ENCODE measurements at regions not wholly inside any gene's neighbourhood (a gene's known extent, or its start where the extent isn't known, plus 50 kb on each side); places are given as distances from the start of the nearest gene placed in this dataset.
"Not testable (repeated sequence)": the region's sequence is repeated elsewhere in the genome, so short reads cannot be mapped to it uniquely, and the experiment has no call there.

DNA sequence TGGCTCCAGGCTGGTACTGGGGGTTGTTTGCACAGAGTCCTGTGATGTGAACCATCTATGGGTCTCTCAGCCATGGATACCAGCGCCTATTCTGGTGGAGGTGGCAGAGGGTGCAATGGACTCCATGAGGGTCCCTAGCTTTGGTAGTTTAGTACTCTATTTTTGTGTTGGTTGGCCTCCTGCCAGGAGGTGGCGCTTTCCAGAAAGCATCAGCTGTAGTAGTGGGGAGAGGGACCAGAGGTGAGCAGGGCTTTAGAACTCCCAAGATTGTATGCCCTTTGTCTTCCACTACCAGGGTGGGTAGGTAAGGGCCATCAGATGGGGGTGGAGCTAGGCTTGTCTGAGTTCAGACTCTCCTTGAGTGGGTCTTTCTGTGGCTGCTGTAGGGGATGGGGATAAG is 177.6 kb downstream of the TM2D1 start:
- H3K4me3 ChIP-seq (ENCODE audit: low read length); H3K36me3 ChIP-seq (ENCODE audit: insufficient read depth, low read depth, low read length); H3K27me3 ChIP-seq (ENCODE audit: insufficient read depth, low read length); H3K9ac ChIP-seq (ENCODE audit: low read depth, low read length); H3K9me3 ChIP-seq (ENCODE audit: insufficient read depth, low read depth, low read length); H3K27ac ChIP-seq (ENCODE audit: low read length); H3K4me1 ChIP-seq (ENCODE audit: insufficient read depth, low read length): not testable (repeated sequence)

DNA sequence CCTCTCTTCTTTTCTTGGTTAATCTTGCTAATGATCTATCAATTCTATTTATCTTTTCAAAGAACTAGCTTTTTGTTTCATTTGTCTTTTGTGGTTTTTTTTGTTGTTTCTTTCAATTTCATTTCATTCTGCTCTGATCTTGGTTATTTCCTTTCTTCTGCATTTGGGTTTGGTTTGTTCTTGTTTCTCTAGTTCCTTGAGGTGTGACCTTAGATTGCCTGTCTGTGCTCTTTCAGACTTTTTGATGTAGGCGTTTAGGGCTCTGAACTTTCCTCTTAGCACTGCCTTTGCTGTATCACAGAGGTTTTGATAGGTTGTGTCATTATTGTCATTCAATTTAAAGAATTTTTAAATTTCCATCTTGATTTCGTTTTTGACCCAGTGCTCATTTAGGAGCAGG is 180.1 kb downstream of the TM2D1 start:
- not testable (repeated sequence) for H3K27me3 ChIP-seq (ENCODE audit: insufficient read depth, low read length)

DNA sequence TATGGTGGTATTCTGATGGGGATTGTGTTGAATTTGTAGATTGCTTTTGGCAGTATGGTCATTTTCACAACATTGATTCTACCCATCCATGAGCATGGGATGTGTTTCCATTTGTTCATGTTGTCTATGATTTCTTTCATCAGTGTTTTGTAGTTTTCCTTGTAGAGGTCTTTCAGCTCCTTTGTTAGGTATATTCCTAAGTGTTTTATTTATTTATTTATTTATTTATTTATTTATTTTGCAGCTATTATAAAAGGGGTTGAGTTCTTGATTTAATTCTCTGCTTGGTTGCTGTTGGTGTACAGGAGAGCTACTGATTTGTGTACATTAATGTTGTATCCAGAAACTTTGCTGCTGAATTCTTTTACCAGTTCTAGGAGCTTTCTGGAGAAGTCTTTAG is 181.4 kb downstream of the TM2D1 start:
- H3K4me1 ChIP-seq (ENCODE audit: insufficient read depth, low read length); H3K9ac ChIP-seq (ENCODE audit: low read depth, low read length); H3K27ac ChIP-seq (ENCODE audit: low read length); H3K9me3 ChIP-seq (ENCODE audit: insufficient read depth, low read depth, low read length); H3K27me3 ChIP-seq (ENCODE audit: insufficient read depth, low read length); H3K36me3 ChIP-seq (ENCODE audit: insufficient read depth, low read depth, low read length); H3K4me3 ChIP-seq (ENCODE audit: low read length): not testable (repeated sequence)

More for the DNA sequence above, 180.1 kb downstream of the TM2D1 start:
- not testable (repeated sequence) for H3K4me1 ChIP-seq (ENCODE audit: insufficient read depth, low read length); H3K9me3 ChIP-seq (ENCODE audit: insufficient read depth, low read depth, low read length); H3K36me3 ChIP-seq (ENCODE audit: insufficient read depth, low read depth, low read length); H3K9ac ChIP-seq (ENCODE audit: low read depth, low read length); H3K4me3 ChIP-seq (ENCODE audit: low read length); H3K27ac ChIP-seq (ENCODE audit: low read length)

DNA sequence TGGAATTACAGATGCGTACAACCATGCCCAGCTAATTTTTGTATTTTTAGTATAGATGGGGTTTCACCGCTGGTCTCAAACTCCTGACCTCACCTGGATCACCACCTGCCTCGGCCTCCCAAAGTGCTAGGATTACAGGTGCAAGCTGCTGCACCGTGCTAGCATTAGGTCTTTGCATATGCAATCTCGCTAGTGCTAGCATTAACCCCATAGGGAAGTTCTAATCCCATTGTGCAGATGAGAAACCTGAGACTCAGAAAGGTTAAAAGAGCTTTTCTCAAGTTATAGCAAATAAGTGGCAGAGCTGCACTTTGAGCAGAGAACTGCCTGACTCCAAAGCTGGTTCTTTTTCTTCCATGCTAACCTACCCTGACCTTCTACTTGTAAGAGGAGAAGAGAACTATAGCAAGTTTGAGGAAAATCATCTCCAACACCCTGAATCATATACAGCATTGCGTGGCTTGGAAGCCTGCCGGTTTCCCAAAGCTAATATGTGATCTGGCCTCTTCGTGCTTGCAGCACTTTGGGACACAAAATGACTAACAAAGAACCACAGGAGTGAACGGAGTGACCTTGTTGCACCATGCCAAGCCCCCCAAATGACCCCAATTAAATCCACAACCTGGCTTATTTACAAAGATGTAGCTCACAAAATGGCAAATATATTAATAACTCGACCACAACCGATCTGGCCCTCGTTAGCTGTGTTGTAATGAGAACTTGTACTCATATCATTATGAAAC is 185.1 kb downstream of the TM2D1 start:
- Histone ChIP-seq H3K9ac (ENCODE audit: low read depth, low read length) (no peak overlapping the region), H3K36me3 (ENCODE audit: insufficient read depth, low read depth, low read length) (no peaks in the 10 kb centered on the region)

DNA sequence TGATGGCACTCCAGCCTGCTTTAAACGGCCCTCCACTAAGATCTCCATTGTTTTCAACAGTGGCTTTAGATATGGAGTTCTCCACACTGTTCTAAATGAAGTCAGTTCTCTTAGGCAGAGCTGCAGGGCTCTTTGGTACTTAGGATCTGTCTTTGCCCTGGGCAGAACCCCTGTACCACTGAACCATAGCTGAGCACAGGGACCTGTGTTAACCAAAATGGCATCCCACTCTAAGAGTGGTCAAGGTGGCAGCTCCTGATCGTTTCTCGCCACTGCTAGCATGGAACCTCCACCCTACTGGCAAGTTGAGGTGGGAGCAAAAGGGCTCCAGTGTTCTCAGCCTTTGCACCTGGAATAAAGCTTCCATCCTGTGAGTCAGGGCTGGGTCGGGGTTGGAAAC is 186.7 kb downstream of the TM2D1 start:
- Histone ChIP-seq H3K9ac (ENCODE audit: low read depth, low read length) (no peak overlapping the region), H3K36me3 (ENCODE audit: insufficient read depth, low read depth, low read length) (no peaks in the 10 kb centered on the region), H3K4me1 (ENCODE audit: insufficient read depth, low read length) (peaks cover 8% of the 10 kb centered on the region; the same call in 1 of the 2 replicates), H3K27me3 (ENCODE audit: insufficient read depth, low read length) (no peaks in the 10 kb centered on the region), H3K4me3 (ENCODE audit: low read length) (no peak overlapping the region), H3K27ac (ENCODE audit: low read length) (no peak overlapping the region), H3K9me3 (ENCODE audit: insufficient read depth, low read depth, low read length) (no peaks in the 10 kb centered on the region)

More for the DNA sequence above, 185.1 kb downstream of the TM2D1 start:
- Histone ChIP-seq H3K4me3 (ENCODE audit: low read length) (0 out of 2 replicates have a peak overlapping the region, but pooled peaks have one; percentile 13), H3K9me3 (ENCODE audit: insufficient read depth, low read depth, low read length) (no peaks in the 10 kb centered on the region), H3K4me1 (ENCODE audit: insufficient read depth, low read length) (peaks cover 8% of the 10 kb centered on the region; the same call in 1 of the 2 replicates), H3K27ac (ENCODE audit: low read length) (no peak overlapping the region), H3K27me3 (ENCODE audit: insufficient read depth, low read length) (no peaks in the 10 kb centered on the region)

DNA sequence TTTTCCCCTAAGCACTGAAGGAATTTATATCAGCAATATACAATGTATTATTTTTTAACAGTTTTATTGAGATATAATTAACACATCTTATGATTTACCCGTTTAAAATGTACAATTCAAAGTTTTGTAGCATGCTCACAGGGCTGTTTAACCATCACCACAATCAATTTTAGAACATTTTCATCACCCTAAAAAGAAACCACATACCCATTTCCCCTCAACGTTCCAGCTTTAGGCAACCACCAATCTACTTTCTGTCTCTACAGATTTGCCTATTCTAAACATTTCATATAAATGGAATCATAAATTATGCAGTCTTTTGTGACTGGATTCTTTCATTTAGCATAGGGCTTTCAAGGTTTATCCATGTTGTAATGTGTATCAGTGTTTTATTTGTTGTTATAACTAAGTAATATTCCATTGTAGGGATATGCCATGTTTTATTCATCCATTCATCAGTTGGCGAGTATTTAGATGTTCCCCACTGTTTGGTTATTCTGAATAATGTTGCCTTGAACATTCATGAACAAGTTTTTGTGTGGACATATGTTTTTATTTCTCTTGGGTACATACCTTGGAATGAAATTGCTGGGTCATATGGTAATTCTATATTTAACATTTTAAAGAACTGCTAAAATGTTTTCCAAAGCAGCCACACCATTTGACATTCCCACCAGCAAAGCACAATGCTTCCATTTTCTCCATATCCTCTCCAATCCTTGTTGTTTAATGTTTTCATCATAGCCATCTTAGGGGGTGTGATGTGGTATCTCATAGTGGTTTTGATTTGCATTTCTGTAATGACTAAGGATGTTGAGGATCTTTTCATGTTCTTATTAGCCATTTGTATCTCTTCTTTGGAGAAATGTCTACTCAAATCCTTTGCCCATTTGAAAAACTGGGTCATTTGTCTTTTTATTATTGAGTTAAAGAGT is 188.5 kb downstream of the TM2D1 start:
- Histone ChIP-seq H3K36me3 (ENCODE audit: insufficient read depth, low read depth, low read length) (no peaks in the 10 kb centered on the region), H3K4me3 (ENCODE audit: low read length) (no peak overlapping the region), H3K4me1 (ENCODE audit: insufficient read depth, low read length) (peaks cover 8% of the 10 kb centered on the region; the same call in 1 of the 2 replicates), H3K9me3 (ENCODE audit: insufficient read depth, low read depth, low read length) (no peaks in the 10 kb centered on the region), H3K27ac (ENCODE audit: low read length) (no peak overlapping the region), H3K9ac (ENCODE audit: low read depth, low read length) (no peak overlapping the region), H3K27me3 (ENCODE audit: insufficient read depth, low read length) (no peaks in the 10 kb centered on the region)

DNA sequence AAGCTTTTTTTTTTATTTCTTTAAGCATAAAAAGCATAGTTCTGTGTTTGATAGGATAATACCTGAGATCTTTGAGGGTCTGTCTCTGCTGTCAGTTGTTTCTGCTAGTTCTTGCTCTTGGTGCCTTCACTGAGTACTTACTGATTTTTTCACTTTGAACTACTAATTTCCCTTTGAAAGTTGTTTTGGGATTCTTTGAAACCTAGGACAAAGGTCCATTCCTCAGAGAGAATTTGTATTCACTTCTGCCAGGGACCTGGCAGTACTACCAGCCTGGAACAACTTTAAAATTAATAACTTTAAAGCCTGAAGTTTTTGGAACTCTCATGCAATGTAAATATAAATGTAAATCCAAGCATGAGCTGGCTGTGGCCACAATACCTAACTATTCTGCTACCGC is 190.1 kb downstream of the TM2D1 start:
- no peaks in the 10 kb centered on the region for H3K36me3 ChIP-seq (ENCODE audit: insufficient read depth, low read depth, low read length)
- H3K27me3 ChIP-seq (ENCODE audit: insufficient read depth, low read length): no peaks in the 10 kb centered on the region
- H3K4me3 ChIP-seq (ENCODE audit: low read length): no peak overlapping the region
- H3K9me3 ChIP-seq (ENCODE audit: insufficient read depth, low read depth, low read length): no peaks in the 10 kb centered on the region
- no peak overlapping the region for H3K27ac ChIP-seq (ENCODE audit: low read length)
- peaks cover 3% of the 10 kb centered on the region; the same call in 1 of the 2 replicates for H3K4me1 ChIP-seq (ENCODE audit: insufficient read depth, low read length)
- no peak overlapping the region for H3K9ac ChIP-seq (ENCODE audit: low read depth, low read length)

DNA sequence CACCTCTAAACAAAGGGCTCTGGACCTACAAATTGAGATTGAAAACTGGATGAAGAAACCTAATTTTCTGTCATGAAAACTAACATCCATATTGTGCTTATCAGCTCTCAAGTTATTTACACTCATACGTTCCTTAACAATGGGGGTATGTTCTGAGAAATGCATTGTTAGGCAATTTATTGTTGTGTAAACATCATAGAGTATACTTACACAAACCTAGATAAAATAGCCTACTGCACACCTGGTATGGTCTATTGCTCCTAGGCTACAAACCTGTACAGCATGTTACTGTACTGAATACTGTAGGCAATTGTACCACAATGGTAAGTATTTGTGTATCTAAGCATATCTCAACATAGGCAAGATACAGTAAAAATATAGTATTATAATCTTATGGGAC is 191.4 kb downstream of the TM2D1 start:
- Histone ChIP-seq H3K27ac (ENCODE audit: low read length) (no peak overlapping the region), H3K9me3 (ENCODE audit: insufficient read depth, low read depth, low read length) (no peaks in the 10 kb centered on the region), H3K9ac (ENCODE audit: low read depth, low read length) (no peak overlapping the region), H3K27me3 (ENCODE audit: insufficient read depth, low read length) (no peaks in the 10 kb centered on the region), H3K4me3 (ENCODE audit: low read length) (no peak overlapping the region), H3K4me1 (ENCODE audit: insufficient read depth, low read length) (peaks cover 3% of the 10 kb centered on the region; the same call in 1 of the 2 replicates), H3K36me3 (ENCODE audit: insufficient read depth, low read depth, low read length) (no peaks in the 10 kb centered on the region)

DNA sequence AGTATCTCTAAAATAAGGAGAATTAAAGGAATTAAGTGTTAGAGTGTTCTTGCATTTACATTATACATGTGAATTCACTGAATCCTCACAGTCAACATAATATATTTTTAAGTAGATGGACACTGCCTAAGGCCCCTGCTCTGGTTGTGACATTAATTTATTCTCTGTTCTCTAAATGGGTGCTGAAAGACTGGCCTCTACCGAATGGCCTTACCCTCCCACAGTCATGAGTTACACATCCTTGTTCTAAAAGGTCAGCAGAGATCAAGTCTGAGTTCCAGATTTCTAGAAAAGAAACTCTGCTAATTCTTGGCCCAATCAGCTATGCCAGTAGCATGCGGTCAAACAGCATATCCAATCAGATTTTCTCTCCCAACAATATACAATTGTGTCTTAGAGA is 193.2 kb downstream of the TM2D1 start:
- Histone ChIP-seq H3K27me3 (ENCODE audit: insufficient read depth, low read length) (no peaks in the 10 kb centered on the region), H3K9ac (ENCODE audit: low read depth, low read length) (no peak overlapping the region), H3K27ac (ENCODE audit: low read length) (no peak overlapping the region), H3K36me3 (ENCODE audit: insufficient read depth, low read depth, low read length) (no peaks in the 10 kb centered on the region), H3K4me1 (ENCODE audit: insufficient read depth, low read length) (peaks cover under 1% of the 10 kb centered on the region; the same call in 1 of the 2 replicates), H3K9me3 (ENCODE audit: insufficient read depth, low read depth, low read length) (no peaks in the 10 kb centered on the region), H3K4me3 (ENCODE audit: low read length) (no peak overlapping the region)

DNA sequence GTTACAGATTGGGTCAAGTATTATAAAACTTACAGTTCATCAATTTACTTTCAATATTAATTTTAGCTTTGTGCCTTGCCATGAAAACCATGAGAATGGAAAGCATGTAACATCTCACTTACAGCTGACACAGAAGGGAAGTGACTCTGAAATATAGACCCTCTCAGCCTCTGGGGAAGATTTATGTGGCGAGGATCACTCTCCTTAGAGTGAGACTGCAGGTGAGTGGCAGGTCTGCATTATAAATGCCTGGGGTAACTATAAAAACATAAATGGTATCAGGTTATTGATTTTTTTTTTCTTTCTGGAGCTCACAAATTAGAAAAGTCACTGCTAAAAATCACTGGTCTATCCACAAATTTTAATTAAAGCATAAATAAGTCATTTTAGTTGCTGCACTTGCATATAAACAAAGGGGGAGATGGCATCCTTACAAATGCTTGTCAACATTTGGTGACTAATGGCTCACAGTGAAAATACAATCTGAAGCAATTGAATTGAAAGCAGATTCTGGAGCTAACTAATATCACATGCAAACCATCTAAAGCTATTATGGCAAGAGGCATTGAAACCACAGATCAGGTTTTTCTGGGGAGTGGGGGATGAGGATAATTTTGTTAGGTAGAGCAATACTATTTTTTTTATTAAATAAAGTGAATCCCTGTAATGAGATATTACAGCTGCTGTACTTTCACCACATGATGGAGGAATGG is 200.9 kb downstream of the TM2D1 start:
- Histone ChIP-seq H3K9ac (ENCODE audit: low read depth, low read length) (no peak overlapping the region), H3K27ac (ENCODE audit: low read length) (no peak overlapping the region), H3K36me3 (ENCODE audit: insufficient read depth, low read depth, low read length) (no peaks in the 10 kb centered on the region), H3K9me3 (ENCODE audit: insufficient read depth, low read depth, low read length) (no peaks in the 10 kb centered on the region), H3K27me3 (ENCODE audit: insufficient read depth, low read length) (no peaks in the 10 kb centered on the region), H3K4me1 (ENCODE audit: insufficient read depth, low read length) (no peaks in the 10 kb centered on the region), H3K4me3 (ENCODE audit: low read length) (no peak overlapping the region)

DNA sequence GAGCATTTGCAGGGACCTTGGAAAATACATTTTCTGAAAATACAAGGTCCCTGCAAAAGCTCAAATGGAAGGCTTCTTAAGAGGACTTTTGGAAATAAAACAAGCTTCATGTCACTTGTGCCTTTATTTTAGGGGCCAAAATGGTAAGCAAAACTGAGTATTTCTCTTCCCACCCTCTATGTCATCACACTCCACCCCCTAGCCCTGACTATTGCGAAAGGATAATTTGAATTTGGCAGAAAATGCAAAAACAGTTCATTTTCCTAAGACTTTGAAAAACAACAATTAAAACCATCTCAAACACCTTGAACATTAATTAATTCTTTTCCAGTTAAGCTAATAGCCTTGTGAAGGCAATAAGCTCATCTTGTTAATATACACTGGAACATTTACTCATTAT is 201.7 kb downstream of the TM2D1 start:
- H3K36me3 ChIP-seq (ENCODE audit: insufficient read depth, low read depth, low read length): no peaks in the 10 kb centered on the region
- H3K4me3 ChIP-seq (ENCODE audit: low read length): no peak overlapping the region
- H3K4me1 ChIP-seq (ENCODE audit: insufficient read depth, low read length): no peaks in the 10 kb centered on the region
- H3K9ac ChIP-seq (ENCODE audit: low read depth, low read length): no peak overlapping the region
- H3K27ac ChIP-seq (ENCODE audit: low read length): no peak overlapping the region
- H3K9me3 ChIP-seq (ENCODE audit: insufficient read depth, low read depth, low read length): no peaks in the 10 kb centered on the region
- no peaks in the 10 kb centered on the region for H3K27me3 ChIP-seq (ENCODE audit: insufficient read depth, low read length)

Data from iPS-20b (cell line).